ENCODE measurements at regions not wholly inside any gene's neighbourhood (a gene's known extent, or its start where the extent isn't known, plus 50 kb on each side); places are given as distances from the start of the nearest gene placed in this dataset.

- TF ChIP-seq, protein P1, sequence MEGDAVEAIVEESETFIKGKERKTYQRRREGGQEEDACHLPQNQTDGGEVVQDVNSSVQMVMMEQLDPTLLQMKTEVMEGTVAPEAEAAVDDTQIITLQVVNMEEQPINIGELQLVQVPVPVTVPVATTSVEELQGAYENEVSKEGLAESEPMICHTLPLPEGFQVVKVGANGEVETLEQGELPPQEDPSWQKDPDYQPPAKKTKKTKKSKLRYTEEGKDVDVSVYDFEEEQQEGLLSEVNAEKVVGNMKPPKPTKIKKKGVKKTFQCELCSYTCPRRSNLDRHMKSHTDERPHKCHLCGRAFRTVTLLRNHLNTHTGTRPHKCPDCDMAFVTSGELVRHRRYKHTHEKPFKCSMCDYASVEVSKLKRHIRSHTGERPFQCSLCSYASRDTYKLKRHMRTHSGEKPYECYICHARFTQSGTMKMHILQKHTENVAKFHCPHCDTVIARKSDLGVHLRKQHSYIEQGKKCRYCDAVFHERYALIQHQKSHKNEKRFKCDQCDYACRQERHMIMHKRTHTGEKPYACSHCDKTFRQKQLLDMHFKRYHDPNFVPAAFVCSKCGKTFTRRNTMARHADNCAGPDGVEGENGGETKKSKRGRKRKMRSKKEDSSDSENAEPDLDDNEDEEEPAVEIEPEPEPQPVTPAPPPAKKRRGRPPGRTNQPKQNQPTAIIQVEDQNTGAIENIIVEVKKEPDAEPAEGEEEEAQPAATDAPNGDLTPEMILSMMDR (IDR thresholded peaks at IDR 0.05; ENCODE audit: insufficient read depth, low read length) = no peak
- DNase-seq (ENCODE audit: low read depth) = no peak
- H3K4me3 ChIP-seq (ENCODE audit: low read depth, low read length) = no peak overlapping the region
Observed at GRCh38 chr12:112635036-112635435, 156.5 kb upstream of the RPH3A start.

GRCh38 chr12:112638420-112638819 is 153.1 kb upstream of the RPH3A start:
- DNase-seq (ENCODE audit: low read depth) = no peak
- H3K4me3 ChIP-seq (ENCODE audit: low read depth, low read length) = no peak overlapping the region
- TF ChIP-seq, protein P1 (IDR thresholded peaks at IDR 0.05; ENCODE audit: insufficient read depth, low read length) = no peak

GRCh38 chr12:112645586-112645985 is 146.0 kb upstream of the RPH3A start:
- TF ChIP-seq, protein P1 (IDR thresholded peaks at IDR 0.05; ENCODE audit: insufficient read depth, low read length) = no peak
- no peak for DNase-seq (ENCODE audit: low read depth)
- H3K4me3 ChIP-seq (ENCODE audit: low read depth, low read length) = no peak overlapping the region

GRCh38 chr12:112656141-112656540 is 135.4 kb upstream of the RPH3A start:
- no peak overlapping the region for H3K4me3 ChIP-seq (ENCODE audit: low read depth, low read length)
- TF ChIP-seq, protein P1 (IDR thresholded peaks at IDR 0.05; ENCODE audit: insufficient read depth, low read length) = no peak
- no peak for DNase-seq (ENCODE audit: low read depth)

DNA sequence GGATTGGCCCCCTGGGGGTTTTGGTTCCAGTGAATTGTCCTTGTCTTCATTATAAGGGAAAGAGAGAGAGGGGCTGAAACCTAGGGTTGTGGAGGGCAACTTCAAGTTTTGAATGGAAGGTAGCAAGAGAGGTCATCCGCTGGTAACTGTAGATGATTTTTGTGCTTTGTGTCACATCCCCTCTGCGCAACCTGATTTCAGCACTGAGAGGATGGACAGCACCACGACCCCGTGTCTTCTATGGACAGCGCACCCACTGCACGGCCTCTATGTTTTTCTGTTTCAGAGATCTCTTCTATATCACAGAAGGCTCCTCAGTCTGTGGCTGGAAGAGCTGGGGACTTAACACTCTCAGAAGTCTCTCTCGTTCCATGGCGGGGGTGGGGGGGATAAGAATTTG is 127.0 kb upstream of the RPH3A start:
- H3K4me3 ChIP-seq (ENCODE audit: low read depth, low read length) = no peak overlapping the region
- TF ChIP-seq, protein P1 (IDR thresholded peaks at IDR 0.05; ENCODE audit: insufficient read depth, low read length) = no peak
- DNase-seq (ENCODE audit: low read depth) = peak; percentile 1

GRCh38 chr12:112665958-112666357 is 125.6 kb upstream of the RPH3A start:
- H3K4me3 ChIP-seq (ENCODE audit: low read depth, low read length) = no peak overlapping the region
- TF ChIP-seq, protein P1 (IDR thresholded peaks at IDR 0.05; ENCODE audit: insufficient read depth, low read length) = no peak
- no peak for DNase-seq (ENCODE audit: low read depth)

DNA sequence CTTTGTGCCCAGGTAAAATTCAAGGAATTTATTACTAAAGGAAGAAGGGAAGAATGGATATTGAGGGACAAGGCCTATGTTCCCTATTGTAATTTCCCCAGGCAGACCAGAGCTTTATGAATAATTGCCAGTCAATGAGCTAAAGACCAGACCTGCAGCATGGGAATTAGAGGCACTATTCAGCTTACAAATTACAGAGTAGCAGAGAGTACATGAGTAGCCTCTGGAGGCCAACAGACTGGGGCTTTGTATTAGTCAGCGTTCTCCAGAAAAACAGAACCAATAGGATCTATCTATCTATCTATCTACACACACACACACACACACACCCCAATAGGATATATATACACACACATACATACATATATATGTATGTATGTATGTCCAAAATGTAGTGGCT is 120.0 kb upstream of the RPH3A start:
- no peak for DNase-seq (ENCODE audit: low read depth)
- no peak overlapping the region for H3K4me3 ChIP-seq (ENCODE audit: low read depth, low read length)
- TF ChIP-seq, protein P1 (IDR thresholded peaks at IDR 0.05; ENCODE audit: insufficient read depth, low read length) = no peak
